ENCODE measurements at regions not wholly inside any gene's neighbourhood (a gene's known extent, or its start where the extent isn't known, plus 50 kb on each side); places are given as distances from the start of the nearest gene placed in this dataset.

GRCh38 chrX:134737061-134737460, 59.9 kb downstream of the PABIR2 start:
- Histone ChIP-seq H3K9ac (ENCODE audit: extremely low read depth, insufficient read length, low read length) (no peak overlapping the region), H2BK120ac (ENCODE audit: low read depth, low read length, poor library complexity, severe bottlenecking) (no peak overlapping the region), H4K8ac (replicated peaks; ENCODE audit: insufficient read length, low read depth, low read length) (no peak overlapping the region), H3K23me2 (ENCODE audit: insufficient read length, low read depth, low read length, poor library complexity, severe bottlenecking) (no peaks in the 10 kb centered on the region), H4K5ac (ENCODE audit: insufficient read length, low read depth, low read length) (no peak overlapping the region), H3K4me1 (ENCODE audit: insufficient read depth, low read length) (0 out of 2 replicates have a peak, but pooled peaks cover 2% of the 10 kb centered on the region), H3K27ac (ENCODE audit: insufficient read length, low read depth, low read length) (no peak overlapping the region), H3K14ac (ENCODE audit: insufficient read depth, low read length) (no peak overlapping the region), H3K27me3 (ENCODE audit: insufficient read depth, low read length) (no peaks in the 10 kb centered on the region), H3T11ph (ENCODE audit: low read length) (no peak overlapping the region), H2BK20ac (ENCODE audit: low read depth, low read length, poor library complexity, severe bottlenecking) (no peak overlapping the region), H3K4me2 (ENCODE audit: insufficient read depth, insufficient read length, low read length) (no peak overlapping the region), H2BK5ac (ENCODE audit: insufficient read length, low read length) (no peak overlapping the region), H2BK15ac (ENCODE audit: low read depth, low read length) (no peak overlapping the region), H4K91ac (ENCODE audit: insufficient read length, low read depth, low read length) (no peak overlapping the region), H3K79me2 (ENCODE audit: insufficient read depth, low read length) (no peaks in the 10 kb centered on the region), H4K20me1 (ENCODE audit: control insufficient read depth, insufficient read depth, insufficient read length) (no peaks in the 10 kb centered on the region), H3K4ac (ENCODE audit: low read depth, low read length) (no peak overlapping the region), H3K79me1 (ENCODE audit: insufficient read depth, low read depth, low read length, poor library complexity, severe bottlenecking) (no peaks in the 10 kb centered on the region), H2AK5ac (ENCODE audit: insufficient read length, low read length) (no peak overlapping the region), H3K56ac (ENCODE audit: insufficient read length, low read depth, low read length) (no peak overlapping the region), H2AFZ (ENCODE audit: low read length) (no peak overlapping the region), H3K9me3 (ENCODE audit: control insufficient read depth, low read depth, low read length) (peaks cover 3% of the 10 kb centered on the region), H2BK12ac (ENCODE audit: insufficient read length, low read depth, low read length) (no peak overlapping the region), H3K23ac (ENCODE audit: insufficient read length, low read depth, low read length) (no peak overlapping the region), H3K18ac (ENCODE audit: insufficient read length, low read depth, low read length) (no peak overlapping the region)
- Mint-ChIP-seq H3K4me1 (peaks cover 27 to 43% of the 10 kb centered on the region in 2 experiments), H3K27ac (no peak overlapping the region), H3K9me3 (peaks cover 6 to 73% of the 10 kb centered on the region in 2 experiments), H3K27me3 (ENCODE audit: low read depth) (no peaks in the 10 kb centered on the region; the same call in 1 of the 2 replicates), H3K36me3 (ENCODE audit: insufficient read depth in 1 of 3, low read depth in 3 of 3) (peaks cover 0 to 4% (median 0%) of the 10 kb centered on the region in 3 experiments; a peak in 3 of 7 replicates), H3K4me3 (no peak overlapping the region)
- DNase-seq: no peak
- no CpG with 5 or more reads among the region's 6 CpGs for WGBS (ENCODE audit: extremely low coverage, insufficient read length, low lambda C conversion rate)
- no peak for TF ChIP-seq CTCF (conservative IDR thresholded peaks at IDR 0.05)

Data from H9 (cell line).